ENCODE measurements at regions not wholly inside any gene's neighbourhood (a gene's known extent, or its start where the extent isn't known, plus 50 kb on each side); places are given as distances from the start of the nearest gene placed in this dataset.

DNA sequence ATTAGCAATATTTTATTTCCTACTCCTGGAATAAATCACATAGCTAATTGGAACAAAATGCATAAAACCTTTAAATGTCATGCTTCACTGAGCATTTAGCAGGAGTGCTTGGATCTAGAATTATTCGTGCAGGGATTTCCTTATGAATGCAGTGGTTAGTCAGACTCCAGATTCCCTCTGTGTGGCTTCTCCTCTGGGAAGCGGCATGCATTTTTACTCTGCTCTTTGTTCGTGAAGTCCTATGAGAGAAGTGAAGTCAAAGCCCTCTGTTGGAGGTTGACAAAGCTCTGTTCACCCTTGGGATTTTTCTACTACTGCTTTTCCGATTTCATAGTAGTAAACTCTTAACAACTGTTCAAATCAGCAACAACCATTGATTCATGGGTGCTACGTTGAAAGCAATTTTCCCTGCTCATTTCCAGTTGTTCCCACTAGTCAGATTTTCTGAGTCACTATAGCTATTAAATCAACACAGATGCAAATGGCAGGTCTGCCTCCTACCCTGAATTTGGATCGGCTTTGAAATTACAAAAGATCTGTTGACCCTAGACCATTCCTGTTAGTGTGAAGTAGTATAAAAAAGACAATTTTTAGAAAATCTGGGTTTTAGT is 461.7 kb downstream of the STK39 start:
- TF ChIP-seq NANOG (IDR thresholded peaks at IDR 0.05; ENCODE audit: insufficient read depth, low read depth, low read length, poor library complexity, severe bottlenecking) (no peak), KDM1A (IDR thresholded peaks at IDR 0.05; ENCODE audit: borderline replicate concordance, low read length) (no peak), EZH2 (IDR thresholded peaks at IDR 0.05; ENCODE audit: low read depth, low read length, severe bottlenecking) (no peak), GABPA (IDR thresholded peaks at IDR 0.05; ENCODE audit: borderline replicate concordance, insufficient read depth, low read length) (no peak), RBBP5 (IDR thresholded peaks at IDR 0.05; ENCODE audit: borderline replicate concordance, low read depth, low read length) (no peak), JUND (IDR thresholded peaks at IDR 0.05; ENCODE audit: low read length) (no peak)
- TF ChIP-seq, protein P1, sequence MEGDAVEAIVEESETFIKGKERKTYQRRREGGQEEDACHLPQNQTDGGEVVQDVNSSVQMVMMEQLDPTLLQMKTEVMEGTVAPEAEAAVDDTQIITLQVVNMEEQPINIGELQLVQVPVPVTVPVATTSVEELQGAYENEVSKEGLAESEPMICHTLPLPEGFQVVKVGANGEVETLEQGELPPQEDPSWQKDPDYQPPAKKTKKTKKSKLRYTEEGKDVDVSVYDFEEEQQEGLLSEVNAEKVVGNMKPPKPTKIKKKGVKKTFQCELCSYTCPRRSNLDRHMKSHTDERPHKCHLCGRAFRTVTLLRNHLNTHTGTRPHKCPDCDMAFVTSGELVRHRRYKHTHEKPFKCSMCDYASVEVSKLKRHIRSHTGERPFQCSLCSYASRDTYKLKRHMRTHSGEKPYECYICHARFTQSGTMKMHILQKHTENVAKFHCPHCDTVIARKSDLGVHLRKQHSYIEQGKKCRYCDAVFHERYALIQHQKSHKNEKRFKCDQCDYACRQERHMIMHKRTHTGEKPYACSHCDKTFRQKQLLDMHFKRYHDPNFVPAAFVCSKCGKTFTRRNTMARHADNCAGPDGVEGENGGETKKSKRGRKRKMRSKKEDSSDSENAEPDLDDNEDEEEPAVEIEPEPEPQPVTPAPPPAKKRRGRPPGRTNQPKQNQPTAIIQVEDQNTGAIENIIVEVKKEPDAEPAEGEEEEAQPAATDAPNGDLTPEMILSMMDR (IDR thresholded peaks at IDR 0.05; ENCODE audit: control extremely low read depth in 1 of 3, insufficient read depth in 1 of 3, low read depth in 1 of 3, low read length in 3 of 3) = no peak
- TF ChIP-seq, protein P2, sequence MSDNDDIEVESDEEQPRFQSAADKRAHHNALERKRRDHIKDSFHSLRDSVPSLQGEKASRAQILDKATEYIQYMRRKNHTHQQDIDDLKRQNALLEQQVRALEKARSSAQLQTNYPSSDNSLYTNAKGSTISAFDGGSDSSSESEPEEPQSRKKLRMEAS (IDR thresholded peaks at IDR 0.05) = no peak
